Sigmoid colon (tissue), 4 donors: ENCODE measurements at regions not wholly inside any gene's neighbourhood (a gene's known extent, or its start where the extent isn't known, plus 50 kb on each side); places are given as distances from the start of the nearest gene placed in this dataset.

Source experiments
- CTCF ChIP-seq, 4 experiments: fragments of 450-650 bp in 3 of 4; fragments of 200-600 bp in 1 of 4; IDR thresholded peaks; one replicate each; pipeline ENCODE4 v1.5.1; 2016 to 2019; ENCODE audit warnings: antibody characterized with exemption in 4 of 4, mild to moderate bottlenecking in 3 of 4, moderate library complexity in 2 of 4
- EP300 ChIP-seq, 4 donors: sonication (generic); formaldehyde crosslinking; IDR thresholded peaks; one replicate each; pipeline ENCODE4 v1.6.1; 2017; ENCODE audit warnings: antibody characterized with exemption in 4 of 4
- POLR2A ChIP-seq, 2 donors: fragments of 450-650 bp; IDR thresholded peaks; one replicate each; pipeline ENCODE4 v1.6.1; 2016; ENCODE audit warnings: antibody characterized with exemption in 2 of 2, mild to moderate bottlenecking in 2 of 2, moderate library complexity in 2 of 2
- POLR2AphosphoS5 ChIP-seq, 4 donors: sonication (generic); formaldehyde crosslinking; IDR thresholded peaks; one replicate each; pipeline ENCODE4 v1.6.1; 2017; ENCODE audit warnings: antibody characterized with exemption in 4 of 4

DNA sequence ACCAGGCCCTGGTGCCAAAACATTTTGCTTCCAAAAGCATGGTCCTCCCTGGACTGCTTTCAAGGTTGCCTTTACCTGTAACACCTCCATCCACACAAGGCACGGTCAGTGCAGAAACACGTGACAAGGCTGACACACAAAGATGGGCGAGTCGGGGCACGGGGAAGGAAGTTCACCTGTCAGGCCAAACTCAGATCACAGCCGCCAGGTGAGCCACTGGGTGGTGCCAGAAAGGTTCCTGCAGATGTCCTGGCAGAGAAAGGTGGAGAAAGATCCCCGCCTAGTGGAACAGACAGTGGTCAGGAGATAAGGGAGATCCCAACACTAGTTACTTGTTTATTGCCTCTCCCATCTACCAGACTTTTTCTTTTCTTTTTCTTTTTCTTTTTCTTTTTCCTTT is 155.3 kb downstream of the AIPL1 start:
- TF ChIP-seq POLR2A (IDR thresholded peaks at IDR 0.05) (no peak), CTCF (IDR thresholded peaks at IDR 0.05) (no peak), EP300 (IDR thresholded peaks at IDR 0.05) (no peak), POLR2AphosphoS5 (IDR thresholded peaks at IDR 0.05) (no peak)
